Hepatocyte (in vitro differentiated cells): ENCODE measurements at regions not wholly inside any gene's neighbourhood (a gene's known extent, or its start where the extent isn't known, plus 50 kb on each side); places are given as distances from the start of the nearest gene placed in this dataset.

Experiments
- EZH2 ChIP-seq: fragments of 200-600 bp; sonication (generic); IDR thresholded peaks from 2 replicates; pipeline ENCODE4 v1.6.1; 2016; ENCODE audit warnings: antibody characterized with exemption, mild to moderate bottlenecking, borderline replicate concordance
- TF ChIP-seq, protein P1 (sequence below): fragments of 200-600 bp; sonication (generic); IDR thresholded peaks from 2 replicates; pipeline ENCODE4 v1.5.1; 2016; ENCODE audit warnings: antibody characterized with exemption, mild to moderate bottlenecking; ENCODE audit not compliant: poor library complexity

DNA sequence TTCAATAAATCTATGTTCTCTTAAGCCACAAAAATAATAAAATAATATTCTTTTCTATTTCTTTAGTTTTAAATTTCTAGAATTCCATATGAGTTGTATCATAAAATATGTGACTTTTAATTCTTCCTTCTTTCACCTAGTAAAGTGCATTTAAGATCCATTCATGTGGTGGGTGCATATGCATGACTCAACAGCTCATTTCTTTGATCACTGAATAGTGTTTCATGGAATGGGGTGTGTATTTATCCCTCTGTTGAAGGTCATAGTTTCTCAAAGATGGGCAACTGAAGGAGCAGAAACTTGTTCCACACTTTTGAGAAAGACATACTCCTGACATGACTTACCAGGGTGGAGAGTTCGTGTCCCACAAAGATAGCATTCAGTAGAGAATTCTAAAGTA is 1230.3 kb upstream of the AGA start:
- TF ChIP-seq, protein P1, sequence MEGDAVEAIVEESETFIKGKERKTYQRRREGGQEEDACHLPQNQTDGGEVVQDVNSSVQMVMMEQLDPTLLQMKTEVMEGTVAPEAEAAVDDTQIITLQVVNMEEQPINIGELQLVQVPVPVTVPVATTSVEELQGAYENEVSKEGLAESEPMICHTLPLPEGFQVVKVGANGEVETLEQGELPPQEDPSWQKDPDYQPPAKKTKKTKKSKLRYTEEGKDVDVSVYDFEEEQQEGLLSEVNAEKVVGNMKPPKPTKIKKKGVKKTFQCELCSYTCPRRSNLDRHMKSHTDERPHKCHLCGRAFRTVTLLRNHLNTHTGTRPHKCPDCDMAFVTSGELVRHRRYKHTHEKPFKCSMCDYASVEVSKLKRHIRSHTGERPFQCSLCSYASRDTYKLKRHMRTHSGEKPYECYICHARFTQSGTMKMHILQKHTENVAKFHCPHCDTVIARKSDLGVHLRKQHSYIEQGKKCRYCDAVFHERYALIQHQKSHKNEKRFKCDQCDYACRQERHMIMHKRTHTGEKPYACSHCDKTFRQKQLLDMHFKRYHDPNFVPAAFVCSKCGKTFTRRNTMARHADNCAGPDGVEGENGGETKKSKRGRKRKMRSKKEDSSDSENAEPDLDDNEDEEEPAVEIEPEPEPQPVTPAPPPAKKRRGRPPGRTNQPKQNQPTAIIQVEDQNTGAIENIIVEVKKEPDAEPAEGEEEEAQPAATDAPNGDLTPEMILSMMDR = no peak
- TF ChIP-seq EZH2 = no peak
